Choroid plexus epithelial cell (primary cell): ENCODE measurements at regions not wholly inside any gene's neighbourhood (a gene's known extent, or its start where the extent isn't known, plus 50 kb on each side); places are given as distances from the start of the nearest gene placed in this dataset.
"Not testable (repeated sequence)": the region's sequence is repeated elsewhere in the genome, so short reads cannot be mapped to it uniquely, and the experiment has no call there.

Experiments
- DNase-seq: peaks from one replicate; pipeline ENCODE4 v3.0.0-alpha.2; 2010; ENCODE audit warnings: low read depth
- H3K4me3 ChIP-seq: 2 replicates; pipeline ENCODE4 v1.5.1; 2011; ENCODE audit warnings: low read depth, mild to moderate bottlenecking, control low read depth, low read length, moderate library complexity
- TF ChIP-seq, protein P1 (sequence below): conservative IDR thresholded peaks from 2 replicates; pipeline ENCODE4 v1.5.1; 2011; ENCODE audit warnings: low read depth, mild to moderate bottlenecking, control low read depth, inconsistent platforms, low read length, moderate library complexity

DNA sequence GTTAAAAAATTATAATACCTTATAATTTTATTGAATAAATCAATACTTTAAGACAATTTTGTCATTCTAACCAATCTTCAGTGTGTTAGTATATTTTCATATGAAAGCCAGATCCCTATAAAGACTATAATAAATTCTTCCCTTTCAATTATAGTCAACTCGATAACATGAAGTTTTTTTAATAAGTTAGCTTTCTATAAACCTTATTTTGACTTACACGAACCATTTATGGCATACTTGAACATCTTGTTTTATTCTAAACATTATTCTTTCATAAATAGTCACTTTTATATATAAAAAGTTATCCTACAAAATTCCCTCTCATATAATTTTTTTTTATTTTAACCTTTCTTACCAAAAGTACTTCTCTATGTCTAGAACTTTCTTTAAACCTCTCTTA, 1002.3 kb downstream of the TMEM121 start:
- TF ChIP-seq, protein P1, sequence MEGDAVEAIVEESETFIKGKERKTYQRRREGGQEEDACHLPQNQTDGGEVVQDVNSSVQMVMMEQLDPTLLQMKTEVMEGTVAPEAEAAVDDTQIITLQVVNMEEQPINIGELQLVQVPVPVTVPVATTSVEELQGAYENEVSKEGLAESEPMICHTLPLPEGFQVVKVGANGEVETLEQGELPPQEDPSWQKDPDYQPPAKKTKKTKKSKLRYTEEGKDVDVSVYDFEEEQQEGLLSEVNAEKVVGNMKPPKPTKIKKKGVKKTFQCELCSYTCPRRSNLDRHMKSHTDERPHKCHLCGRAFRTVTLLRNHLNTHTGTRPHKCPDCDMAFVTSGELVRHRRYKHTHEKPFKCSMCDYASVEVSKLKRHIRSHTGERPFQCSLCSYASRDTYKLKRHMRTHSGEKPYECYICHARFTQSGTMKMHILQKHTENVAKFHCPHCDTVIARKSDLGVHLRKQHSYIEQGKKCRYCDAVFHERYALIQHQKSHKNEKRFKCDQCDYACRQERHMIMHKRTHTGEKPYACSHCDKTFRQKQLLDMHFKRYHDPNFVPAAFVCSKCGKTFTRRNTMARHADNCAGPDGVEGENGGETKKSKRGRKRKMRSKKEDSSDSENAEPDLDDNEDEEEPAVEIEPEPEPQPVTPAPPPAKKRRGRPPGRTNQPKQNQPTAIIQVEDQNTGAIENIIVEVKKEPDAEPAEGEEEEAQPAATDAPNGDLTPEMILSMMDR: no peak
- H3K4me3 ChIP-seq: no peak overlapping the region
- DNase-seq: peak; percentile 2

DNA sequence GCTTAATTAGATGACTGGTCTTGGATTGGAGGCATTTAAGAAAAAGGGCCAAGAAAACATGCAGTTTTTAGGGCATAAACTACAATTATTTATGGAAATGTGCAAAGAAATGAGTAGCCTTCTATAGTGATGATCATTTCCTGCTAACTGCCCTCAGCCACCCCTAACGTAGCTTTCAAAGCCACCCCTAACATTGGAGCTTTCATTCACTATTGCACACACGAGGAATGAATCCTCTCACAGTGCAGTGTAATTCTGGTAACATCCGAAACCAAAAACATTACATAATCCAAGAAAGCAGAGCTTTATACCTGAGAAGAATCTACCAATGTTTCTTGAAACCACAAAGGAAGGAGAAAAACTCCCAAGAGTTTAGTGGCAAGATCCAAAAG, 1003.6 kb downstream of the TMEM121 start:
- no peak for DNase-seq
- no peak overlapping the region for H3K4me3 ChIP-seq
- TF ChIP-seq, protein P1: no peak

DNA sequence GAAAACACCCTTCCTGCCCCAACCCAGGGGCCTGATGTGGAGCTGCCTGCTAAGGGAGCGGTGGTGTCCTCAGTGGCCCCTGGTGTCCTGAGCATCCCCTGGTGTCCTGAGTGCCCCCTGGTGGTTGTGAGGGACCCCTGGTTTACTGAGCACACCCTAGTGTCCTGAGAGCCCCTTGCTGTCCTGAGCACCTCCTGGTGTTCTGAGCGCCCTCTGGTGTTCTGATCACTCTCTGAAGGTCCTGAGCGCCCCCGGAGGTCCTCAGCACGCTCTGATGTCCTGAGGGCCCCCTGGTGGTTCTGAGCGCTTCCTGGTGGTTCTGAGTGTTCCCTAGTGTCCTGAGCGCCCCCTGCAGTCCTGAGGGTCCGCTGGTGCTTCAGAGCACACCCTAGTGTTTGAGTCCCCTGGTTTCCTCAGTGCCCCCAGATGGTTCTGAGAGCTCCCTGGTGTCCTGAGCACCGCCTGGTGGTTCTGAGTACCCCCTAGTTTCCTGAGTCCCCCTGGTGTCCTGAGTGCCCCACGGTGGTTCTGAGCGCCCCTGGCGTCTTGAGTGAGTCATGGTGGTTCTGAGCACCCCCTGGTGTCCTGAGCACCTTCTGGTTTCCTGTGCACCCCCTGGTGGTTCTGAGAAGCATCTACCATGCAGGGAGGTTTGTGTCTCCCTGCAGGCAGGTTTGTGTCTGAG, 1004.2 kb downstream of the TMEM121 start:
- no peak overlapping the region for H3K4me3 ChIP-seq
- DNase-seq: no peak
- TF ChIP-seq, protein P1: no peak

DNA sequence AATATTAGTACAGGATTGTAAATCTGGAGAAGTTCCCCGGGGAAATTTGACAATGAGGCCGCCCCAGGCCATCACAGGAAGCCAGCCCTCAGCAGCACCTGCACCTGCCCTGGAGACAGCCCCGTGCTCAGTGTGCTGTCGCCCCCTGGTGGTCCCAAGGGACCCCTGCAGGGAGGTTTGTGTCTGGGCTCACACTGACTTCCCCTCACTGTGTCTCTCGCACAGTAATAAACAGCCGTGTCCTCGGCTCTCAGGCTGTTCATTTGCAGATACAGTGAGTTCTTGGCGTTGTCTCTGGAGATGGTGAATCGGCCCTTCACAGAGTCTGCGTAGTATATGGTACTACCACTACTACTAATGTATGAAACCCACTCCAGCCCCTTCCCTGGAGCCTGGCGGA, 1011.2 kb downstream of the TMEM121 start:
- H3K4me3 ChIP-seq: not testable (repeated sequence)

DNA sequence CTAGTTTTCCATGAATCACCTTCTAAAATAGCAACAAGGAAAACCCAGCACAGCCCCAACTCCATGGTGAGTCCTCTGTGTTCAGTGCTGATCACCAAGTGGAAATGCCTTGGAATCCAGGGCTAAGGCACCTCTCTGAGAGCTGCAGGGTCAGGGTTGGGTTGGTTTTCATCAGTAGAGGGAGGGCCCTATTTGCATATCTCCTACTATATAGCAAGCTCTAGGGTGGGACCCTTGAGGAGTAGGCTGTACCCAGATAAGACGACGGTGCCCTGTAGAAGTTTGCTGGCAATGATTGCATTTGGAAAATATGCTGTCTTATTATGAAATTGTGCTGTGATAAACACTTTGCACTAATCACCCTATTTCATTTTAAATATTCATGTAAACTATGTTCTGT, 1011.8 kb downstream of the TMEM121 start:
- DNase-seq: no peak
- TF ChIP-seq, protein P1: no peak
- no peak overlapping the region for H3K4me3 ChIP-seq

More for the DNA sequence above, 1011.2 kb downstream of the TMEM121 start:
- DNase-seq: not testable (repeated sequence)

DNA sequence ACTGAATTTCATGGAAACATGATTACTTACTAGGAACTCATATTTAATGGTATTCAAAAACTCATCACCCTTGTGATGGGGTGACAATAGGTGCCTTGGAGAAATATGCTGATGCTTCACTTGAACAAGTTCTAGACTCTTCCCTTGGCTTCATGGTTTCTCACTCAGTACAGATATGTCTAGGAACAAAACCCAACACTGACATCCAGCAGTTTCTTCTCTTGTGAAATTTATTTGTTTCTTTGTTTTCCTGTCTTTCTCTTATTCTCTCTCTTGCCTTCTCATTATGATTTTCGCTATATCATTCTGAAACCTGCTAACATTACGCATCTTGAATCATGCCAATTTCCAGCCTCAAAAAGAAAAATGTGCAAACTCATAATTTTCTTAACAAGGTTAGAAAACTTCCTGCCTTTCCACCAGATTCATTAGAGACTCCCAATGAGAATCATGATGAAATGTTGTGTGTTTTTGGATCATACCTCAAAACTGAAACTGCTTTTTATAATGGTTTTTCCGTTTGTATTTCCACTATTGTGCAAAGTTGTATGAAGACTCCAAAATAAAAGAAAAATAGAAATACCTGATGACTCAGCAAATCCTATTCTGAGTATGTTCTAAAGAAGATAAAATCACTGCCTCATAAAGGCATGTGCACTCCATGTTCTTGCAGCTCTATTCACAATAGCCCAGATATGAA, 1021.5 kb downstream of the TMEM121 start:
- no peak for DNase-seq
- H3K4me3 ChIP-seq: no peak overlapping the region
- TF ChIP-seq, protein P1: no peak

DNA sequence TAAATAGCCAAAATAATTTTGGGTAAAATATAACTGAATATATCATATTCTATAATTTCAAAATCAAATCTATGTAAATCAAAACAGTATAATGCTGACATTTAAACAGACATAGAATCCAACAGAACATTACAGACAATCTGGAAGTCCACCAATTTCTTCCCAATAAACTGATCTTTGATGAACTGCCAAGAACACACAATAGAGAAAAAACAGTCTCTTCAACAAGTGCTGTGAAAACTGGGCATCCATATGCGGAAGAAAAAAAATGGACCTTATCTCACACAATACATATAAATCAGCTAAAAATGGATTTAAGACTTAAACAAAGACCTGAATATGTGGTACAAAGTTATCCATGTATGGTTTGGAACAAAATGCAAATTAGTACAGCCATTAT, 1022.7 kb downstream of the TMEM121 start:
- no peak for DNase-seq
- TF ChIP-seq, protein P1: no peak
- H3K4me3 ChIP-seq: no peak overlapping the region
